Bronchial epithelial cell (primary cell): ENCODE measurements at regions not wholly inside any gene's neighbourhood (a gene's known extent, or its start where the extent isn't known, plus 50 kb on each side); places are given as distances from the start of the nearest gene placed in this dataset.

ENCODE experiments used
- DNase-seq: peaks from one replicate; pipeline ENCODE4 v3.0.0-alpha.2; 2010; ENCODE audit warnings: low read depth
- FAIRE-seq: peaks from 2 replicates; lab custom pipeline; 2011; peaks lifted over from hg19 to GRCh38; lab: Jason Lieb, UNC
- H3K27me3 ChIP-seq: 2 replicates; pipeline ENCODE4 v1.5.1; 2011; ENCODE audit warnings: low read length; ENCODE audit not compliant: control insufficient read depth, insufficient read depth
- H3K36me3 ChIP-seq: 2 replicates; pipeline ENCODE4 v1.5.1; 2011; ENCODE audit warnings: low read length; ENCODE audit not compliant: control insufficient read depth, insufficient read depth
- H3K4me3 ChIP-seq: 2 replicates; pipeline ENCODE4 v1.5.1; 2011; ENCODE audit warnings: mild to moderate bottlenecking, low read depth, low read length, control low read depth
- TF ChIP-seq, protein P1 (sequence below): IDR thresholded peaks from 2 replicates; pipeline ENCODE4 v1.5.1; 2011; ENCODE audit warnings: mild to moderate bottlenecking, moderate library complexity, low read length, control low read depth, inconsistent platforms; ENCODE audit not compliant: insufficient read depth, severe bottlenecking

DNA sequence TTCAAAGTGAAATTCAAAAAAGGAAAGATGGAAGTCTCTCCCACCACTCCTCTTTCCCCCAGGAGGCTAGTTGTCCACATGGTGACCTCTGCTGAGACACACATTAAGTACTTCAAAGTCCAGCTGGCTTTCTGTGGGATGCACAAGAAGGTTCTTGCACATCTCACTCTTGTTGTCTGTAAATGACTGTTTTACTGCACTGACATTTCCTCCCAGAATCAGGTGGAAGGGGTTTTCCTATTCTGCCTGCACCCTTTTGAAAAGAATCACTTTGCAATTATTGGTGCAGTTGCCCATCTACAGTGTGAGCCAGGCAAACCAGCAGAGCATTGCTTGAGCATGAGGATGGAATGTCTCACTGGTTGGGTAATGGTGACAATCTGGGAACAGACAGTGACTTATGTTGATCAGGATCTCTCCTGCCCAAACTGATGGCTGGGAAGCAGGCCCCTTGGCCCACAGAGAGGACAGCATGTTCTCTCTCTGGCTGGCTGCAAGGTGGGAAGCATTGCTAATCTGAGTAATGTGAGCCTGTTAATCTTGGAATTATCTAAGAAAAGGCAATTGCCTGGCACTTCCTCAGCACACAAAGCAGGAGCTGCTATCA, 347.7 kb upstream of the SATB1 start:
- H3K36me3 ChIP-seq: no peaks in the 10 kb centered on the region
- no peak for FAIRE-seq
- DNase-seq: no peak

DNA sequence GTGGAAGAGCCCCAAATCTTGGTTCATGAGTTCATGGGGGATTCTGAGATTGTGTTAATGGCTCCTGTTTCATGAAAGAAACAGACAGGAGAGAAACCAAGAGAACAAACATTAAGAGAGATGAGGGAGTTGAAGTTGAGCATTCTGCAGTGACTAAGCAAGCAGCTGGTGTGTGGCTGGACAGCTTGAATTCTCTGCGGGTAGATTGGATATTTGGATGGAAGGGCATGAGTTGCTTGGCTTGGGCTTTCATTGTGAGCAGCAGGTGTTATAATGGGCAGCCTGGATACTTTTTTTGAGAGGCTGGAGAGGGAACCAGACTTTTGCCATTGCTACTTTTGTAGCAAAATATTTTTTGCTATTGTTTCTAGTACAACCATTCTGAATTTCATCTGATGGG, 346.8 kb upstream of the SATB1 start:
- FAIRE-seq (no peak), DNase-seq (no peak)
- no peaks in the 10 kb centered on the region for H3K27me3 ChIP-seq
- TF ChIP-seq, protein P1, sequence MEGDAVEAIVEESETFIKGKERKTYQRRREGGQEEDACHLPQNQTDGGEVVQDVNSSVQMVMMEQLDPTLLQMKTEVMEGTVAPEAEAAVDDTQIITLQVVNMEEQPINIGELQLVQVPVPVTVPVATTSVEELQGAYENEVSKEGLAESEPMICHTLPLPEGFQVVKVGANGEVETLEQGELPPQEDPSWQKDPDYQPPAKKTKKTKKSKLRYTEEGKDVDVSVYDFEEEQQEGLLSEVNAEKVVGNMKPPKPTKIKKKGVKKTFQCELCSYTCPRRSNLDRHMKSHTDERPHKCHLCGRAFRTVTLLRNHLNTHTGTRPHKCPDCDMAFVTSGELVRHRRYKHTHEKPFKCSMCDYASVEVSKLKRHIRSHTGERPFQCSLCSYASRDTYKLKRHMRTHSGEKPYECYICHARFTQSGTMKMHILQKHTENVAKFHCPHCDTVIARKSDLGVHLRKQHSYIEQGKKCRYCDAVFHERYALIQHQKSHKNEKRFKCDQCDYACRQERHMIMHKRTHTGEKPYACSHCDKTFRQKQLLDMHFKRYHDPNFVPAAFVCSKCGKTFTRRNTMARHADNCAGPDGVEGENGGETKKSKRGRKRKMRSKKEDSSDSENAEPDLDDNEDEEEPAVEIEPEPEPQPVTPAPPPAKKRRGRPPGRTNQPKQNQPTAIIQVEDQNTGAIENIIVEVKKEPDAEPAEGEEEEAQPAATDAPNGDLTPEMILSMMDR: no peak
- H3K36me3 ChIP-seq: no peaks in the 10 kb centered on the region
- no peak overlapping the region for H3K4me3 ChIP-seq

More for the DNA sequence above, 347.7 kb upstream of the SATB1 start:
- TF ChIP-seq, protein P1: no peak
- Histone ChIP-seq H3K4me3 (no peak overlapping the region), H3K27me3 (no peaks in the 10 kb centered on the region)

GRCh38 chr3:18770800-18771199, 345.7 kb upstream of the SATB1 start:
- DNase-seq (no peak), FAIRE-seq (no peak)
- Histone ChIP-seq H3K4me3 (no peak overlapping the region), H3K27me3 (no peaks in the 10 kb centered on the region), H3K36me3 (no peaks in the 10 kb centered on the region)
- TF ChIP-seq, protein P1: no peak

- no peaks in the 10 kb centered on the region for H3K27me3 ChIP-seq
- H3K4me3 ChIP-seq: no peak overlapping the region
- FAIRE-seq: no peak
- no peaks in the 10 kb centered on the region for H3K36me3 ChIP-seq
- DNase-seq: no peak
- TF ChIP-seq, protein P1: no peak
Observed at GRCh38 chr3:18767756-18768303, 342.7 kb upstream of the SATB1 start.

GRCh38 chr3:18766974-18767373, 341.8 kb upstream of the SATB1 start:
- TF ChIP-seq, protein P1: no peak
- H3K27me3 ChIP-seq: no peaks in the 10 kb centered on the region
- H3K36me3 ChIP-seq: no peaks in the 10 kb centered on the region
- no peak for DNase-seq
- FAIRE-seq: no peak
- no peak overlapping the region for H3K4me3 ChIP-seq

- DNase-seq (no peak), FAIRE-seq (no peak)
- Histone ChIP-seq H3K27me3 (no peaks in the 10 kb centered on the region), H3K4me3 (no peak overlapping the region), H3K36me3 (no peaks in the 10 kb centered on the region)
- TF ChIP-seq, protein P1: no peak
Observed at GRCh38 chr3:18765662-18766061, 340.5 kb upstream of the SATB1 start.
